Right ventricle myocardium inferior (tissue), 1 donor: ENCODE measurements at regions not wholly inside any gene's neighbourhood (a gene's known extent, or its start where the extent isn't known, plus 50 kb on each side); places are given as distances from the start of the nearest gene placed in this dataset.
"Not testable (repeated sequence)": the region's sequence is repeated elsewhere in the genome, so short reads cannot be mapped to it uniquely, and the experiment has no call there.

Source experiments
- ATAC-seq: fragments of 200-7000 bp; cut with Tn5 transposase; one replicate; pipeline ENCODE4 v1.9.1; 2020; ENCODE audit warnings: mild to moderate bottlenecking, moderate library complexity
- DNase-seq: peaks from one replicate; pipeline ENCODE4 v3.0.0; 2021; ENCODE audit errors: missing footprints
- intact Hi-C: fragments of 100-400 bp; cut with DNase I; formaldehyde crosslinking; loops from one replicate; pipeline ENCODE4 v1.11.0; 2022
- donor health status: DM: no; HTN: yes; CAD: no; lungs with severe emphysema.

- ATAC-seq (no peak), DNase-seq (no peak)
- intact Hi-C loops: loop anchor here (10.0 kb wide), 1 partner anchor 82 kb away; no protein-coding TSS in a partner anchor
Measured at GRCh38 chr16:11412965-11413887, 68.0 kb downstream of the RMI2 start.

- no peak for DNase-seq
- intact Hi-C loops: loop anchor here (10.0 kb wide), 1 partner anchor 81 kb away; no protein-coding TSS in a partner anchor
- no peak for ATAC-seq
Measured at GRCh38 chr16:11413907-11414595, 68.8 kb downstream of the RMI2 start.

GRCh38 chr16:11414815-11415775 is 69.8 kb downstream of the RMI2 start:
- ATAC-seq (no peak), DNase-seq (no peak)
- intact Hi-C loops: loop anchor here (10.0 kb wide), 1 partner anchor 80 kb away; no protein-coding TSS in a partner anchor

- DNase-seq (no peak), ATAC-seq (no peak)
- intact Hi-C loops: loop anchor here (10.0 kb wide), 1 partner anchor 78 kb away; no protein-coding TSS in a partner anchor
Measured at GRCh38 chr16:11416228-11417001, 71.2 kb downstream of the RMI2 start.

GRCh38 chr16:11417487-11417886 is 72.2 kb downstream of the RMI2 start:
- DNase-seq: no peak
- peak; percentile 86 for ATAC-seq
- intact Hi-C loops: loop anchor here (10.0 kb wide), 1 partner anchor 77 kb away; no protein-coding TSS in a partner anchor

- ATAC-seq (no peak), DNase-seq (no peak)
- intact Hi-C loops: loop anchor here (10.0 kb wide), 1 partner anchor 76 kb away; no protein-coding TSS in a partner anchor
Measured at GRCh38 chr16:11418506-11418905, 73.2 kb downstream of the RMI2 start.

- ATAC-seq, intact Hi-C loops, DNase-seq: not testable (repeated sequence)
Measured at GRCh38 chr16:11420067-11420466, 74.8 kb downstream of the RMI2 start.

- DNase-seq (no peak), ATAC-seq (no peak)
- intact Hi-C loops: no loop called here
Measured at GRCh38 chr16:11420895-11421294, 75.6 kb downstream of the RMI2 start.

GRCh38 chr16:11422381-11423314 is 77.4 kb downstream of the RMI2 start:
- ATAC-seq (no peak), DNase-seq (no peak)
- intact Hi-C loops: no loop called here

- intact Hi-C loops: no loop called here
- no peak for DNase-seq
- ATAC-seq: no peak
Measured at GRCh38 chr16:11423315-11424117, 78.3 kb downstream of the RMI2 start.

GRCh38 chr16:11424118-11424460 is 78.8 kb downstream of the RMI2 start:
- intact Hi-C loops: no loop called here
- ATAC-seq (no peak), DNase-seq (no peak)

GRCh38 chr16:11425140-11425539 is 79.9 kb downstream of the RMI2 start:
- no peak for DNase-seq
- no peak for ATAC-seq

GRCh38 chr16:11428623-11428953 is 83.3 kb downstream of the RMI2 start:
- no peak for ATAC-seq
- no peak for DNase-seq
- intact Hi-C loops: no loop called here

More at GRCh38 chr16:11425140-11425539, 79.9 kb downstream of the RMI2 start:
- intact Hi-C loops: no loop called here

- ATAC-seq: no peak
- intact Hi-C loops: no loop called here
- no peak for DNase-seq
Measured at GRCh38 chr16:11429123-11429522, 83.9 kb downstream of the RMI2 start.

GRCh38 chr16:11429823-11430222 is 84.6 kb downstream of the RMI2 start:
- ATAC-seq (no peak), DNase-seq (no peak)
- intact Hi-C loops: no loop called here

GRCh38 chr16:11430601-11431317 is 85.5 kb downstream of the RMI2 start:
- DNase-seq (no peak), ATAC-seq (no peak)
- intact Hi-C loops: no loop called here
